Type B pancreatic cell (in vitro differentiated cells): ENCODE measurements at regions not wholly inside any gene's neighbourhood (a gene's known extent, or its start where the extent isn't known, plus 50 kb on each side); places are given as distances from the start of the nearest gene placed in this dataset.
"Not testable (repeated sequence)": the region's sequence is repeated elsewhere in the genome, so short reads cannot be mapped to it uniquely, and the experiment has no call there.

ENCODE experiments used
- DNase-seq: peaks from one replicate; pipeline ENCODE4 v3.0.0; 2021; ENCODE audit warnings: mixed read lengths; ENCODE audit not compliant: unreplicated experiment; ENCODE audit errors: extremely low spot score
- H3K27ac Mint-ChIP-seq: 2 replicates; pipeline ENCODE4 v1.8.0; 2021; ENCODE audit warnings: mild to moderate bottlenecking, mixed read lengths
- H3K27me3 Mint-ChIP-seq: 2 replicates; pipeline ENCODE4 v1.8.0; 2021; ENCODE audit warnings: mixed read lengths
- H3K36me3 Mint-ChIP-seq: 2 replicates; pipeline ENCODE4 v1.8.0; 2021; ENCODE audit warnings: mixed read lengths
- H3K4me1 Mint-ChIP-seq: one replicate; pipeline ENCODE4 v1.8.0; 2021; ENCODE audit warnings: mixed read lengths; ENCODE audit not compliant: unreplicated experiment
- H3K4me3 Mint-ChIP-seq: 2 replicates; pipeline ENCODE4 v1.8.0; 2021; ENCODE audit warnings: mild to moderate bottlenecking, mixed read lengths
- H3K9me3 Mint-ChIP-seq: 2 replicates; pipeline ENCODE4 v1.8.0; 2021; ENCODE audit warnings: mixed read lengths
- CTCF ChIP-seq: fragments of 200-600 bp; sonication (generic); conservative IDR thresholded peaks from 2 replicates; pipeline ENCODE4 v1.5.0; 2021; ENCODE audit warnings: antibody characterized with exemption, mild to moderate bottlenecking

GRCh38 chr20:4435225-4435624 is 186.1 kb upstream of the ADRA1D start:
- Mint-ChIP-seq H3K4me1 (peaks cover 11% of the 10 kb centered on the region), H3K27me3 (no peaks in the 10 kb centered on the region), H3K4me3 (no peak overlapping the region), H3K36me3 (no peaks in the 10 kb centered on the region), H3K27ac (no peak overlapping the region), H3K9me3 (no peaks in the 10 kb centered on the region)
- no peak for DNase-seq
- TF ChIP-seq CTCF: no peak

- Mint-ChIP-seq H3K9me3 (no peaks in the 10 kb centered on the region), H3K27me3 (no peaks in the 10 kb centered on the region), H3K36me3 (no peaks in the 10 kb centered on the region), H3K4me3 (no peak overlapping the region), H3K27ac (peak overlapping the region; percentile 31), H3K4me1 (peaks cover 11% of the 10 kb centered on the region)
- DNase-seq: no peak
- no peak for TF ChIP-seq CTCF
These were observed 185.6 kb upstream of the ADRA1D start for GRCh38 chr20:4434681-4435080.

- Mint-ChIP-seq H3K4me1 (peaks cover 11% of the 10 kb centered on the region), H3K4me3 (no peak overlapping the region), H3K27me3 (no peaks in the 10 kb centered on the region), H3K36me3 (no peaks in the 10 kb centered on the region), H3K27ac (no peak overlapping the region), H3K9me3 (no peaks in the 10 kb centered on the region)
- no peak for DNase-seq
- no peak for TF ChIP-seq CTCF
These were observed 182.4 kb upstream of the ADRA1D start for GRCh38 chr20:4431446-4431845.

DNA sequence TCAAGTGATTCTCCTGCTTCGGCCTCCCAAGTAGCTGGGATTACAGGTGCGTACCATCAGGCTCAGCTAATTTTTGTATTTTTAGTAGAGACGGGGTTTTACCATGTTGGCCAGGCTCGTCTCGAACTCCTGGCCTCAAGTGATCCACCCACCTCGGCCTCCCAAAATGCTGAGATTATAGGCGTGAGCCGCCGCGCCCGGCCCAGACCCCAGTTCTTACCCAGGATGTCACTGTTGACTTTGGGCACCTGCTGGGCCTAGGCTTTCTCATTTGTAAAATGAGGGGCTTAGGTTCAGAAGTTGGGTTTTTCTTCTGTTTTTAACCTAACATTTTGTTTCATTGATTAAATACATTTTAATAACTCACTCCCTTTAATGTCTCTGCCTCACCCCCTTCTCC is 181.7 kb upstream of the ADRA1D start:
- peaks cover 11% of the 10 kb centered on the region for H3K4me1 Mint-ChIP-seq
- H3K36me3 Mint-ChIP-seq, H3K4me3 Mint-ChIP-seq, H3K27me3 Mint-ChIP-seq, DNase-seq, H3K9me3 Mint-ChIP-seq, H3K27ac Mint-ChIP-seq: not testable (repeated sequence)

- Mint-ChIP-seq H3K27ac (no peak overlapping the region), H3K4me3 (no peak overlapping the region), H3K27me3 (peaks cover 5% of the 10 kb centered on the region), H3K4me1 (no peaks in the 10 kb centered on the region), H3K9me3 (no peaks in the 10 kb centered on the region), H3K36me3 (no peaks in the 10 kb centered on the region)
- no peak for DNase-seq
- no peak for TF ChIP-seq CTCF
These were observed 179.0 kb upstream of the ADRA1D start for GRCh38 chr20:4427940-4428586.

DNA sequence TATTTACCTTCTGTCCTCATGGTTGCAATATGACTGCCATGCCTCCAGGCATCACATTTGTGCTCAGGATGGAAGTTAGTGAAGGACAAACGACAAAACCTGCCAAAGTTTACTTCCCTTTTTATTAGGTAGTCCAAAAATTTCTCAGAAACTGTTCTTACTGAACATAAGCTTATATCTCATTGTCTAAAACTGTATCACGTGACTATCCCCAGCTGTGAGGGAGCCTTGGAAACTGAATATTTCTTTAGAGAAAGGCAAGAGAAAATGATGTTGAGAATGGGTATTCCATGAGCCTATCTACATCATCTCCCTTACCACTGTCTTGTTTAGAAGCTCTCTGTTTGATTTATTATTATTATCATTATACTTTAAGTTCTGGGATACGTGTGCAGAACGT is 169.1 kb upstream of the ADRA1D start:
- Mint-ChIP-seq H3K36me3 (no peaks in the 10 kb centered on the region), H3K27ac (no peak overlapping the region), H3K9me3 (peaks cover 4% of the 10 kb centered on the region), H3K4me1 (no peaks in the 10 kb centered on the region), H3K4me3 (no peak overlapping the region), H3K27me3 (no peaks in the 10 kb centered on the region)
- no peak for DNase-seq
- no peak for TF ChIP-seq CTCF
